NT2/D1 (cell line): ENCODE measurements at regions not wholly inside any gene's neighbourhood (a gene's known extent, or its start where the extent isn't known, plus 50 kb on each side); places are given as distances from the start of the nearest gene placed in this dataset.
"Not testable (repeated sequence)": the region's sequence is repeated elsewhere in the genome, so short reads cannot be mapped to it uniquely, and the experiment has no call there.

ENCODE experiments used
- SUZ12 ChIP-seq: IDR thresholded peaks from 2 replicates; pipeline ENCODE4 v1.6.1; 2011; ENCODE audit not compliant: insufficient read length, insufficient read depth; ENCODE audit errors: extremely low read depth
- YY1 ChIP-seq: IDR thresholded peaks from 2 replicates; pipeline ENCODE4 v1.6.1; 2011; ENCODE audit not compliant: insufficient read length, insufficient read depth

- TF ChIP-seq SUZ12, YY1: not testable (repeated sequence)
Measured at GRCh38 chr11:93065074-93065674, 95.7 kb downstream of the MTNR1B start.
